ENCODE measurements at regions not wholly inside any gene's neighbourhood (a gene's known extent, or its start where the extent isn't known, plus 50 kb on each side); places are given as distances from the start of the nearest gene placed in this dataset.
A peak's percentile ranks its signal among the peaks of the same experiment; 100 is the strongest.
"Not testable (repeated sequence)": the region's sequence is repeated elsewhere in the genome, so short reads cannot be mapped to it uniquely, and the experiment has no call there.

DNA sequence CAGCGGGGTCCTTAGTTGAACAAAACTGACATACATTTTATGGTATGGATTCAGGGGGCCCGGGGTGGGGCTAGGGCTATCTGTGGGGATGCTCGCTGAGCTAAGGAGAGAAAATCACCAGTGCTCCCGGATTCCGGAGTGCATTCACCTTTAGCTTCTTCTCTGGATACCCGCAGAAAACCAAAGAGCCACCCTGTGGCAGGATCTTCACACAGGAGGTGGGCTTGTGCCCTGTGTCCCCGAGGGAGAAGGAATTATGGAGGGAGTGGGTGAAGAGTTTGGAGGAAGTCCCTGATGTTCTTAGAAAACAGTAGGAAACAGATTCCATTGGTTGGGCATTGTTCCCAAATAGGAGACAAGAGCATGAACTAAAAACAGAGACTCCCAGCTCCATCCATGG is 385.2 kb upstream of the DEFB115 start:
- H3K4me3 ChIP-seq (replicated peaks; ENCODE audit: low read depth, low read length); DNase-seq (ENCODE audit: extremely low read depth, low read depth): not testable (repeated sequence)

DNA sequence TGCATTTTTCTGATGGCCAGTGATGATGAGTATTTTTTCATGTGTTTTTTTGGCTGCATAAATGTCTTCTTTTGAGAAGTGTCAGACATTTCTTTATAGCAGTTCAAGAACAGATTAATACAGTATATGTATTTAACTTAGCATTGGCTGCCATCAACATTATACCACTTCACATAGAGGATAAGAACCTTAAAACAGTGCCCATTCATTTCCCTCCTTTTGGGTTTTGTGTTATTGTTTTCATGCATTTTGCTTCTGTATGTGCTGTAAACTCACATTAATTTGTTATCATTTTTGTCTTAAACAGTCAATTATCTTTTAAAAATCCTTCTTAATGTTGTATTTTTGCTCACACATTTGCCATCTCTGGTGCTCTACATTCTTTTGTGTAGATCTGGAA is 381.6 kb upstream of the DEFB115 start:
- DNase-seq (ENCODE audit: extremely low read depth, low read depth); H3K4me3 ChIP-seq (replicated peaks; ENCODE audit: low read depth, low read length): not testable (repeated sequence)

DNA sequence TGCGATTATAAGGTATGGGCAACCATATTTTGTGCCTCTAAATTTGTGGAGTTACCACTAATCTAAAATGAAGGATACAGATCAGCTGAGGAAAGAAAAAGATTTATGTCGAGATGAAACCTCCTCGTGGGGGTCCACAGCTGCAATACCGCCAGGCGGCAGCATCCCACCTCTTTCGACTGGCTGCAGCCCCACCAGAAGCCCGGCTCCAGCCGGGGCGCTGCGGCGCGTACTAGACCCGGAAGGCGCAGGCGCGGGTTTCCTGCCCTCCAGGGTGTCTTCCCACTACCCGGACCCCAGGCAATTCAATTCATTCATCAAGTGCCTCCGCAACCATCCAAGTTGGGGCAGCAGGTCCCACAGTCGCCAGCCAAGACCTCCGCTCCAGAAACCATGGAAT is 366.1 kb upstream of the DEFB115 start:
- TF ChIP-seq, protein P1, sequence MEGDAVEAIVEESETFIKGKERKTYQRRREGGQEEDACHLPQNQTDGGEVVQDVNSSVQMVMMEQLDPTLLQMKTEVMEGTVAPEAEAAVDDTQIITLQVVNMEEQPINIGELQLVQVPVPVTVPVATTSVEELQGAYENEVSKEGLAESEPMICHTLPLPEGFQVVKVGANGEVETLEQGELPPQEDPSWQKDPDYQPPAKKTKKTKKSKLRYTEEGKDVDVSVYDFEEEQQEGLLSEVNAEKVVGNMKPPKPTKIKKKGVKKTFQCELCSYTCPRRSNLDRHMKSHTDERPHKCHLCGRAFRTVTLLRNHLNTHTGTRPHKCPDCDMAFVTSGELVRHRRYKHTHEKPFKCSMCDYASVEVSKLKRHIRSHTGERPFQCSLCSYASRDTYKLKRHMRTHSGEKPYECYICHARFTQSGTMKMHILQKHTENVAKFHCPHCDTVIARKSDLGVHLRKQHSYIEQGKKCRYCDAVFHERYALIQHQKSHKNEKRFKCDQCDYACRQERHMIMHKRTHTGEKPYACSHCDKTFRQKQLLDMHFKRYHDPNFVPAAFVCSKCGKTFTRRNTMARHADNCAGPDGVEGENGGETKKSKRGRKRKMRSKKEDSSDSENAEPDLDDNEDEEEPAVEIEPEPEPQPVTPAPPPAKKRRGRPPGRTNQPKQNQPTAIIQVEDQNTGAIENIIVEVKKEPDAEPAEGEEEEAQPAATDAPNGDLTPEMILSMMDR (IDR thresholded peaks at IDR 0.05; ENCODE audit: low read depth, low read length, missing control alignments), result peak; percentile 14
- not testable (repeated sequence) for DNase-seq (ENCODE audit: extremely low read depth, low read depth); H3K4me3 ChIP-seq (replicated peaks; ENCODE audit: low read depth, low read length)

DNA sequence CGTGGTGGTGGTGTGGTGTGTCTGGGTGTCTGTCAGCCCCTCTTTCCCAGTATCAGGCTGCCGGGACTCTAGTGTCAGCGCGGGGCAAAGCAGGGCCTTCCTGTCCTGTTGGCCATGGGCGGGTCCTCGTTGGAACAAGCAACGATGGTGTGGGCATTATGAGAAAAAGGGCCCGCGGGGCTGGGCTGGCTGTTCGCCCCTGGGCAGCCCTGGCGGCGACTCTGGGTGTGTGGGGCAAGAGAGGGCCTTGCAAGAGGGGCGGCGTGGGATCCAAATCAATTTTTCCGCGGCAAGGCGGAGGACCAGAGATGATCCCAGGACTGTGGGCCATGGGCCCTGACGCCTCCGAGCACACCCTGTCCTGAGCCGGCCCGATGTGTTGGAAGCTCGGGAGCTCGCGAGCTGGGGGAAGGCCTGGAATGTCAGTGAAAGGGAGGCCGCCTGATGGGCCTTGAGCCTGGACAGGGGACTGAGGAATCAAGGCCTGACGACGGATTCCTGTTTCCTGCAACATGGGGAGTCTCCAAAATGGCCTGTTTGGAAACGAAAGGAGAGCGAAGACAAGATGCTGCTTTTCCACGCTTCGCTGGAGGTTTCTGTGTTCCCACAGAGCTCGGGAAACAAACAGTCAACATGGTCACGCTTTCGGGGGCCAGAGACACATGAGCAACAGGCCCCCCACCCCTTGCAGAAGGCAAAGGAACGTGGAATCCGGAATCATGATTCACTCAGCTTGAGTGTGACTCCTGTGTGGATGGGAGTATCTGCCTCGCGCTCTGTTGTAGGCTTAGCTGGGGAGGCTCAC is 364.7 kb upstream of the DEFB115 start:
- no peak overlapping the region for H3K4me3 ChIP-seq (replicated peaks; ENCODE audit: low read depth, low read length)
- TF ChIP-seq, protein P1 (IDR thresholded peaks at IDR 0.05; ENCODE audit: low read depth, low read length, missing control alignments), result no peak
- no peak for DNase-seq (ENCODE audit: extremely low read depth, low read depth)

DNA sequence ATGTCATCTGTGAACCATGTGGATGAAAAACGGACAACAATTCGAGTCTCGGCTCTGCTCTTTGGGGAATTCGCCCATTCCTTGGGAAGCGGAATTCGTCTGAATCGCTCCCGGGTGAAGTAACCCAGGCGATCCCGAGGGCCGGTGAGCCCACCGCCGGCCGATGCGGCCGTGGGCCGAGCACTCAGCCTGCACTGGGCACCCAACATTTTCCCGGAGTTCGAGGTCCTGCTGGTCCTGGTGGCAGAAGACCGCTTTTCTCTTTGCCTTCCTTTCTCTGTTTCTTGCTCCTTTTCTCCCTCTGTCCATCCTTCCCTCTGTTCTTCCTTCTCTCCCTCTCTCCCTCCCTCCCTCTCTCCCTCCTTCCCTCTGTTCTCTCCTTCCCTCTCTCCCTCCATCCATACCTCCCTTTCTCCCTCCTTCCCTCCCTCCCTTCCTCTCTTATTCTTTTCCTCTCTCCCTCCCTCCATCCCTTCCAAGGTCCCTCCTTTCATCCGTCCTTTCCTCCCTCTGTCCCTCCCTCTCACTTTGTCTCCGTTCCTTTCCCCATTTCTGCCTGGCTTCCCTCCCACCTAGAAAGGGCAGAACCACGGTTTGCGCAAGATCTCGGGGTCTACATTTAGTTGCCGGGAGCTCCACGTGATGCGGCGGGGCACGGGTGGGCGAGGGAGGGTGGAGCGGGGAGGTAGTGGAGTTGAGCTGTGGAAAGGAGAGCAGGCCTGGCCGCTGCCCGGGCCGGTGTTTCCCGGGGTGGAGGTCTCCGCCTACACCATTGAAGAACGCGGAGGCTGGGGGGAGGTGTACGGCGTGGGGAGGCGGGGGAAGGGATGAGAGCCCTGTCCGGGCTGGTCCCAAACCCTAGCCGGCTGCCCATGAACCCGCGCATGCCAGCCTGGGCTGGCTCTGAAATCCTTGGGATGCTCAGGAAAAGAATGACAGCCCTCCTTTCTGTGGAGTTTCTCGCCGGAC is 363.8 kb upstream of the DEFB115 start:
- DNase-seq (ENCODE audit: extremely low read depth, low read depth); H3K4me3 ChIP-seq (replicated peaks; ENCODE audit: low read depth, low read length): not testable (repeated sequence)

DNA sequence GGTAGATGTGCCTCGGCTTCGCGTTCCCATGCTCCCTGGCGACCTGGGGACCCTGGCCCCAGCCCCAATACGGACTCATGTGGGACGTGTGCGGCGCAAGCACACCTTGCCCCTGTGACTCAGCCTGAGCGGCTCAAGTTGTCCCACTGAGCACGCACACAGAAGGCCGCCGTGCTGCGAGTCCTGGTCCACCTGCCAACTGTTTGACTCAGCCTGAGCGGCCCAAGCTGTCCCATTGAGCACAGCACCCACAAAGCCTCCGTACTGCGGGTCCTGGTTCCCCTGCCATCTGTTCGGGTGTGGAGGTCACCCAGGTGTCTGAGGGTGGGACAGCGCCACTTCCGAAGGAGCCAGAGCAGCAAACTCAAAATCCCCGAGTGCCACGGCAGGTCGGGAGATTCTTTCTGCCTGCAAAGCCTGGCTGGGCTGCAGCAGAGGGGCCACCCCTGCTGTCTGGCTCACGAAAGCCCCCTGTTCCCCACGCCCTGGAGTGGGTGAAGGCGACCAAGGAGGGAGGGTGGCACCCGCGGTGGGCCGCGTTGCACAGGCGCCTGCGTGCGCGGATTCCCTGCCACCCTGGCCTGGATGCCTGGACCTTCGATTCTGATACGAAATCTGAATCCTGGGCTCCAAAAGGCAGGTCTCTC is 362.6 kb upstream of the DEFB115 start:
- H3K4me3 ChIP-seq (replicated peaks; ENCODE audit: low read depth, low read length); DNase-seq (ENCODE audit: extremely low read depth, low read depth): not testable (repeated sequence)

DNA sequence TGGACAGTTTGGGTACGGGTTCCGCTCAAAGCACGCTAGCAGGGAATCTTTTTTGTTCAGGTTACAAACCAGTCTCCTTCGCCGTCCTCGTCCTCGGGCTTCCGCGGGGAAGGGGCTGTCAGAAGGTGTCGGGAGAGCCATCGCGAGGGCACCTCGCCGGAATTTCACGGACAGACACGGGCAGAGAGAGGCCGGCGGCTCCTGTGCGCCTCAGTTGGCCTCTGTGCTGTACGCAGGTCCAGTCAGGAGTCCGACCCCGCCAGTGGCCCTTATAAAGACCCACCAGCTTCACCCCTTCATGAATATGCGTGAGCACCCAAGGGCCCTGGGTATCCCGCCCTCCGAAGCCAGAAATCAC is 362.1 kb upstream of the DEFB115 start:
- DNase-seq (ENCODE audit: extremely low read depth, low read depth); H3K4me3 ChIP-seq (replicated peaks; ENCODE audit: low read depth, low read length): not testable (repeated sequence)

DNA sequence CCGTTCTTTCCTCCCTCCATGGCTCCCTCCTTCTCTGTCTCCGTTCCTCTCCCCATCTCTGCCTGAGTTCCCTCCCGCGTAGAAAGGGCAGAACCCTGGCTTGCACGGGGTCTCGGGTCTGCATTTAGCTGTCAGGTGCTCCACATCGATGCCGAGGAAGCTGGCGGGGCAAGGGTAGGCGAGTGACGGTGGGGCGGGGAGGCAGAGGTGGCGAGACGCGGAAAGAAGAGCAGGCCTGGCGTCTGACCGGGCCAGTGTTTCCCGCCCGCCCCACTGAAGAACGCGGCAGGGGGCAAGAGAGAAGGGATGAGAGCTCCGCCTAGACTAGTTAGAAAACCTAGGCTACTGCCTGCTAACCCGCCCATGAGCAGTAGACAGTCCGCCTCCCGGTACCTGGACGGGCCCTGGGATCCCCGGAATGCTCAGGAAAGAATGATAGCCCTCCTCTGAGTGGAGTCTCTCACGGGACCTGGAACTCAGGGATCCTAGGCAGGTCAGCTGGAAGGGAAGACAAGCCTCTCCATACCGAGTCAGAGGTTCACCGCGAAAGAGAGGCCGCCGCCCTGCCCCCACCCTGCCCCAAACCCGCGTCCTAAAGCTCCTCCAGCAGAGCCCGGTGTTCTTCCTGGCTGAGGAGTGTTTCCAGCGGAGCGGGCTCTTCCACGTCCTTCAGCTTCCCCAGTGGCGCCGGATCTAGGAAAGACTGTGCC is 357.9 kb upstream of the DEFB115 start:
- H3K4me3 ChIP-seq (replicated peaks; ENCODE audit: low read depth, low read length); DNase-seq (ENCODE audit: extremely low read depth, low read depth): not testable (repeated sequence)

DNA sequence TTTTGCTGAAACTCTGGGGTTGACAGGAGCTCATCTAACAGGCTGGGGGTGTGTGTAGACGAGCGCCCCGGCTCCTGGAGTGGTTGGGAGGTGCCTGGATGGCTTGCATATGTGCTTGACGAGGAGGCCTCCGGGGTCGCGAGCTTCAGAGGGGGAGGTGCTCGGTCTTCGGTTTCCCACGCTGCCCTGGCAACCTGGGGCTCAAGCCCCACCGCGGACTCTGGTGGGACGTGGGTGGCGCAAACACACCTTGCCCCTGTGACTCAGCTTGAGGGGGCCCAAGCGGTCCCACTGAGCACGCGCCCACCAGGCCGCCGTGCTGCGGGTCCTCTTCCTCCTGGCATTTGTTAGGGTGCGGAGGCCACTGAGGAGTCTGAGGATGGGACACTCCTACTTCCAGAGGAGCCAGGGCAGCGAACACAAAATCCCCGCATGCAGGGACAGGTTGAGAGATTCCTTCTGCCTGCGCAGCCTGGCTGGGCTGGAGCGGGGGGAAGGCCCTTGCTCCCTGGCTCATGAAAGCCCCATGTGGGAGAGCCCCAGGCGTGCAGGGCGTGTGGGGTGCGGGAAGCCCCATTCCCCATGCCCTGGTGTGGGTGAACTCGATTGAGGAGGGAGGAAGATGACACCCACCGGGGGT is 357.3 kb upstream of the DEFB115 start:
- DNase-seq (ENCODE audit: extremely low read depth, low read depth); H3K4me3 ChIP-seq (replicated peaks; ENCODE audit: low read depth, low read length): not testable (repeated sequence)

DNA sequence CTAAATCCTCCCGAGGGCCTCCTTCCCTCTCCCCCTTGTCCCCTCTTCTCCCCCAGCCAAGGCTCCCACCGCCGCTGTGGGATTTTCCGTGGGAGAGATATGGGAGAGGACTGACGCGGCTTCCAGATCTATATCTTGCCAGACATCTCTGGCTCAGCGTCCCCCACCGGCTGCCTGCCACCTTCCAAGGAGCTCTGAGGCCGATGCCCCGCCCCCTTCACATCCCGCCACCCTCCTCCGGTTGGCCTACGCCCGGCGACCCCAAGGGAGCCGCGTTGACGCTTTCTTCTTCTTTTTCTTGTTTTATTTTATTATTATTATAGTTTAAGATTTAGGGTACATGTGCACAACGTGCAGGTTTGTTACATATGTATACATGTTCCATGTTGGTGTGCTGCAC is 352.2 kb upstream of the DEFB115 start:
- not testable (repeated sequence) for H3K4me3 ChIP-seq (replicated peaks; ENCODE audit: low read depth, low read length); DNase-seq (ENCODE audit: extremely low read depth, low read depth)

Measured in HFF-Myc (cell line).